ENCODE measurements at regions not wholly inside any gene's neighbourhood (a gene's known extent, or its start where the extent isn't known, plus 50 kb on each side); places are given as distances from the start of the nearest gene placed in this dataset.

DNA sequence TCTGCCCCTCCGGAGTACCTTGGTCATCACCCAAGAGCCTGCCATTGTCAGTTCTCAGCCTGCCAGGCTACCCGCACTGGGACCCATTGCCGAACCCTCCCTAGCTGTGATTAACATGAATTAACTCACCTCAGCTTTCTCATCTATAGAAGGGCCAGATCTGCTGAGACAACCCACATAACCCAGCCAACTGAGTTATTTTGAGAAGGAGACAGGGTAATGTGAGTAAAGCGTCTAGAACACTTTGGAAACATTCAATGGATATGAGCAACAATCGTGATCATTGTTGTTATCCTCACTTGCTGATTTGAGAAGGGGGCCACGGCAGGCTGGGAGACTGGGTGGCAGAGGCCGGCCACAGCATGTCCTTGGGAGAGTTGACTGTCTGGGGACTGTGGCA is 196.8 kb downstream of the GLI2 start:
- no peak overlapping the region for H3K27ac ChIP-seq
- no peak overlapping the region for H3K4me3 ChIP-seq (ENCODE audit: low read depth in 1 of 2, low read length in 1 of 2)
- no peaks in the 10 kb centered on the region for H3K27me3 ChIP-seq
- no peaks in the 10 kb centered on the region for H3K9me3 ChIP-seq
- no peaks in the 10 kb centered on the region for H3K4me1 ChIP-seq (ENCODE audit: control insufficient read depth in 1 of 2, insufficient read depth in 1 of 2, low read depth in 1 of 2, low read length in 1 of 2)
- H3K36me3 ChIP-seq: no peaks in the 10 kb centered on the region
- TF ChIP-seq, protein P1, sequence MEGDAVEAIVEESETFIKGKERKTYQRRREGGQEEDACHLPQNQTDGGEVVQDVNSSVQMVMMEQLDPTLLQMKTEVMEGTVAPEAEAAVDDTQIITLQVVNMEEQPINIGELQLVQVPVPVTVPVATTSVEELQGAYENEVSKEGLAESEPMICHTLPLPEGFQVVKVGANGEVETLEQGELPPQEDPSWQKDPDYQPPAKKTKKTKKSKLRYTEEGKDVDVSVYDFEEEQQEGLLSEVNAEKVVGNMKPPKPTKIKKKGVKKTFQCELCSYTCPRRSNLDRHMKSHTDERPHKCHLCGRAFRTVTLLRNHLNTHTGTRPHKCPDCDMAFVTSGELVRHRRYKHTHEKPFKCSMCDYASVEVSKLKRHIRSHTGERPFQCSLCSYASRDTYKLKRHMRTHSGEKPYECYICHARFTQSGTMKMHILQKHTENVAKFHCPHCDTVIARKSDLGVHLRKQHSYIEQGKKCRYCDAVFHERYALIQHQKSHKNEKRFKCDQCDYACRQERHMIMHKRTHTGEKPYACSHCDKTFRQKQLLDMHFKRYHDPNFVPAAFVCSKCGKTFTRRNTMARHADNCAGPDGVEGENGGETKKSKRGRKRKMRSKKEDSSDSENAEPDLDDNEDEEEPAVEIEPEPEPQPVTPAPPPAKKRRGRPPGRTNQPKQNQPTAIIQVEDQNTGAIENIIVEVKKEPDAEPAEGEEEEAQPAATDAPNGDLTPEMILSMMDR (IDR thresholded peaks at IDR 0.05): no peak

DNA sequence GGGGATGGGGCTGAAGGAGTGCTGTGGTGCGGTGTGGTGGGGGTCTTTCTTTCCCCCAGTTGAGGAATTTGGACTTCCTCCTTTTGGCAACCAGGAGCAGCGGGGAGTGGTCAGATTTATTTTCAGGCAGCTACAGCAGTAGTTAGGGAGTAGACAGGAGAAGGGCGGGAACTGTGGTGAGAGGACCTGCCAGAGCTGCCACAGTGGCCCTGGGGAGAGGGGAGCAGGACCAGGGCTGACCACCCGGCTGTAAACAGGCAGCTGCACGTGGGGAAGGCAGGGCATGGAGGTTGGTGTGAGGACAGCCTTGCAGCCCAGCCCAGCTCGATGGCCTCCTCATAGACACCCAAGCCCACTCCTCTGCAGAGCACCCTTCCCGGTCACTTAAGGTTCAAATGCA is 197.2 kb downstream of the GLI2 start:
- H3K4me1 ChIP-seq (ENCODE audit: control insufficient read depth in 1 of 2, insufficient read depth in 1 of 2, low read depth in 1 of 2, low read length in 1 of 2): no peaks in the 10 kb centered on the region
- TF ChIP-seq, protein P1 (IDR thresholded peaks at IDR 0.05): no peak

DNA sequence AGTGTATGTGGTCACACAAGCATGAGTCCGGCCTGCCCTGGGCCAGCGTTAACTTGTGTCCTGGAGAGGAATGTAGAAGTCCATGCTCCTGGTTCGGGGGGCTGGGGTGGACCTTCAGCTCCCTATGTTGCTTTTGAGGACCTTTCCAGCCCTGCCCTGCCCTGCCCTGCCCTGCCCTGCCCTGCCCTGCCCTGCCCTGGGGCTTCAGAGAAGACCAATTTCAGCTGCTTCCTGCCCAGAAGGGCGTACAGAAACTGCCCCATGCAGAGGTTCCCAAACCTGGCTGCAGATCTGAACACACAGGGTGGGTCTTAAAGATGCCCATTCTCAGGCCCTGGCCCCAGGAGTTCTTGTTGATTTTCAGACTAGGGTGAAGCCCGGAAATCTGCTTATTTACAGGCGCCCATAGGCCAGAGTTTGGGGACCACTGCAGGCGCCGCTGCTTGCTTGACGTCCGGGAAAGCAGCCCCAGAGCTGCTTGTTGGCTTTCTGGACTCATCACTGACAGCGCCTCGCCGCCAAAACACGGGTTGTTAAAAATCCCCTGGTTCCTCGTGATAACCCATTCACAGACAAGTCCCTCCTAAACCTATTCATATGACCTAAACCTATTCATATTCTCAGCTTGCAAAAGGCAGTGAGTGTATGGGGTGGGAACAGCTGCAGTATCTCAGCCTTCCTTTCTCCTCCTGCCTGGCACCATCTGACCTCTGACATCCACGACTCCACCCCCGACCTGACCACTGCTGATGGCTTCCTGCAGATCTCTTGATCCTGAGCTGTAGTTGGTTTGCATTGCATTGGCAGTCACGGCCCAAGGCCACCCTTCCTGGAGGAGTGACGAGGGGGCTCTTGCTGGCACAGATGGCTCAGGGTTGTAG is 198.3 kb downstream of the GLI2 start:
- H3K4me1 ChIP-seq (ENCODE audit: control insufficient read depth in 1 of 2, insufficient read depth in 1 of 2, low read depth in 1 of 2, low read length in 1 of 2): no peaks in the 10 kb centered on the region
- H3K9me3 ChIP-seq: no peaks in the 10 kb centered on the region
- H3K27me3 ChIP-seq: no peaks in the 10 kb centered on the region
- no peak overlapping the region for H3K4me3 ChIP-seq (ENCODE audit: low read depth in 1 of 2, low read length in 1 of 2)
- TF ChIP-seq, protein P1 (IDR thresholded peaks at IDR 0.05): no peak
- no peak overlapping the region for H3K27ac ChIP-seq
- no peaks in the 10 kb centered on the region for H3K36me3 ChIP-seq

More for the DNA sequence above, 197.2 kb downstream of the GLI2 start:
- H3K27ac ChIP-seq: no peak overlapping the region
- no peaks in the 10 kb centered on the region for H3K9me3 ChIP-seq
- no peaks in the 10 kb centered on the region for H3K27me3 ChIP-seq
- no peak overlapping the region for H3K4me3 ChIP-seq (ENCODE audit: low read depth in 1 of 2, low read length in 1 of 2)
- no peaks in the 10 kb centered on the region for H3K36me3 ChIP-seq

DNA sequence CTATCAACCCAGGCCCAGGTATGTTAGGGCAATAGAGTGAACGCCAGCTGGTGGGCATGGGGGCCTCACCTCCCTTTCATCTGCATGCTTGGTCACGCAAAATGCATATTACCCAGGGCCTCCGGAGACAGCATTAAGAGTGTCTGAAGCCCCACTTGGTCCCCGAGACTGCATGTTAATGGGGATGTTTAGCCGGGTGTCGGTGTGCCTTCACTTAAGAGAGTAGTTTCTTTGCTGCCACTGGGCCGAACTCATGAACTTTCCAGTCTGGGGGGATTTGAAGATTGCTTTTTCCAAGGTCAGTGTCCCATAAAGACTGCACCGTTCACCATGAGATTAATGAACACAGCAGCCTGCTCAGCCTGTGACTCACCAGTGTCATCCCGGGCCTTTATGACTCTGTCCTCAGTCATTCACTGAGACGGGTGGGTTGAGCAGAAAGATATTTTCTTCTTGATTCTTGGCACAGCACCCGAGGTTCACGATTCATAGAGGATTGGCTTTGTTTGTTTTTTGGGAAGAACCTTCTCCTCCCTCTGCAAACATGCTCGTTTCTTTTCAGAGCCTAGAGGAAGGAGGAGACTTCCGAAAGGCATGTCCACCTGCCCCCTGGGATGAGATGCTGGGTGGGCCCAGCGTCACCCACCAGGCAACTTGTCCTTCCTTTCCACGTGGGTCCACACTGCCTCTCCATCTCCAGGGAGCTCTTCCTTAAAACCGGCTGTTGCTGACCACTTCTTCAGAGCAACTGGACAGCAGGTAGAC is 199.1 kb downstream of the GLI2 start:
- no peak overlapping the region for H3K4me3 ChIP-seq (ENCODE audit: low read depth in 1 of 2, low read length in 1 of 2)
- no peaks in the 10 kb centered on the region for H3K9me3 ChIP-seq
- no peak overlapping the region for H3K27ac ChIP-seq
- H3K36me3 ChIP-seq: no peaks in the 10 kb centered on the region
- TF ChIP-seq, protein P1 (IDR thresholded peaks at IDR 0.05): no peak
- no peaks in the 10 kb centered on the region for H3K27me3 ChIP-seq
- no peaks in the 10 kb centered on the region for H3K4me1 ChIP-seq (ENCODE audit: control insufficient read depth in 1 of 2, insufficient read depth in 1 of 2, low read depth in 1 of 2, low read length in 1 of 2)

DNA sequence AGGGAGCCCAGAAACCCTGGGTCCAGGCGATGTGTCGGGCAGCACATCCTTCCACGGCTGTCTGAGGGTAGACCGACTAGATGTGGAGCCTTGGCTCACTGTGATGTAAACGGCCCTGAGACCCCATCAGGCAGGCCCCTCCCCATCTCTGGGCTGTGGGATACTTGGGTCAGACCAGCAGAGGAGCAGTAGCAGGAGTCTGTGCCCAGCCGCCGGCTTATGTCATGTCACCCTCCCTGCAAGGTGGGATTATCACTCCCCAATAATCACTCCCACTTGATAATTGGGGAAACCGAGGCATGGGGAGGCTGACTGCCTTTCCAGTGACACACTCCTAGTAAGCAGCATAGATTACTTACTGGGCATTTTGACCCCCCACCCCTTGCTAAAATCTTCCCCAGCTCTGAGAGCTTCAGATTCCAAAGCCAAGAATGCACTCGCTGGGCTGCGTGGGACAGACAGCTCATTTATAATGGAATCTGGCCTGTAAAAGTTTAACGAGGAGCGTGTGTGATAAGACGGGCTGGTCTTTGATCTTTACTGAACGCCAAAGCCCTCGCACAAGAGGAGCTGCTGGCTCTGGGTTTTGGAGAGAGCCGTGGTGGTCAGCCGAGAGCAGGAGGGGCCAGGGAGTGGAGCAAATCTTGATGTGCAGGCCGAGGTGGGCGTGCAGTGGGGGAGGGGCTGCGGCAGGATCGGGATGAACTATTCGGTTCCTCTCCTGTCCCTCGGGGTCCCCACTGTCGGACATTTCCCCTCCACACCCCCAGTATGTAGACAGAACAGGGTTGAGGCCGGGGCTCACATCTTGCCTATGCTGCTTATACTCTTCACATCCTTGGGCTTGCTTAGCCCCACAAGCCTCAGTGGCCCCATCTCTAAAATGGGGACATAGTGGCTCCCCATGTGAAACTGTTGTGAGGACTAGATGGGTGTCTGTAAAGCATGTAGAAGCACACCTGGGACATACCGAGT is 200.0 kb downstream of the GLI2 start:
- TF ChIP-seq, protein P1 (IDR thresholded peaks at IDR 0.05): no peak

More for the DNA sequence above, 200.0 kb downstream of the GLI2 start:
- H3K27me3 ChIP-seq: no peaks in the 10 kb centered on the region
- no peaks in the 10 kb centered on the region for H3K4me1 ChIP-seq (ENCODE audit: control insufficient read depth in 1 of 2, insufficient read depth in 1 of 2, low read depth in 1 of 2, low read length in 1 of 2)
- no peak overlapping the region for H3K27ac ChIP-seq
- H3K36me3 ChIP-seq: no peaks in the 10 kb centered on the region
- no peak overlapping the region for H3K4me3 ChIP-seq (ENCODE audit: low read depth in 1 of 2, low read length in 1 of 2)
- H3K9me3 ChIP-seq: no peaks in the 10 kb centered on the region
